VCaP (cell line): ENCODE measurements at regions not wholly inside any gene's neighbourhood (a gene's known extent, or its start where the extent isn't known, plus 50 kb on each side); places are given as distances from the start of the nearest gene placed in this dataset.

ENCODE experiments used
- H3K27ac ChIP-seq: fragments of 450-650 bp; 2 replicates; pipeline ENCODE4 v1.5.1; 2017
- CTCF ChIP-seq: fragments of 450-650 bp; conservative IDR thresholded peaks from 2 replicates; pipeline ENCODE4 v1.5.1; 2017; ENCODE audit warnings: mild to moderate bottlenecking, moderate library complexity

DNA sequence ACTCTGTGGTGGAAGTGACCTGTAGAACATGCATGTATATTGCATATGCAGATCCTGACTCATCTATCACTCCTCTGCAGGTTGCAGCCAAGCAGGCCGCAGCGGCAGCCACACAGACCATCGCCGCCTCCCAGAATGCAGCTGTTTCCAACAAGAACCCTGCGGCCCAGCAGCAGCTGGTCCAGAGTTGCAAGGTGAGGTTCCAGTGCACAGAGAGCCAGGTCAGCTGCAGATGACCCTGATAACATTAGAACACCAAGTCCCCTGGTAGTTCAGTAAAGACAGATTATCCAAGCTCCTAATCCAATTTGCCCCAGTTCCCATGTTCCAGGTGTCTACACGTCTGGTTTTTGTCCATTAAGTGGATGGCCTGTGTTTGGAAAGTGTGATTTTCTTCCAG lies 325.1 kb upstream of the TPM1 start:
- H3K27ac ChIP-seq = no peak overlapping the region
- TF ChIP-seq CTCF = no peak

GRCh38 chr15:62719316-62719715 lies 323.2 kb upstream of the TPM1 start:
- H3K27ac ChIP-seq = no peak overlapping the region
- TF ChIP-seq CTCF = no peak

- no peak overlapping the region for H3K27ac ChIP-seq
- no peak for TF ChIP-seq CTCF
These were observed 320.3 kb upstream of the TPM1 start for GRCh38 chr15:62722237-62722636.

GRCh38 chr15:62726461-62726860 lies 316.1 kb upstream of the TPM1 start:
- H3K27ac ChIP-seq = no peak overlapping the region
- no peak for TF ChIP-seq CTCF

DNA sequence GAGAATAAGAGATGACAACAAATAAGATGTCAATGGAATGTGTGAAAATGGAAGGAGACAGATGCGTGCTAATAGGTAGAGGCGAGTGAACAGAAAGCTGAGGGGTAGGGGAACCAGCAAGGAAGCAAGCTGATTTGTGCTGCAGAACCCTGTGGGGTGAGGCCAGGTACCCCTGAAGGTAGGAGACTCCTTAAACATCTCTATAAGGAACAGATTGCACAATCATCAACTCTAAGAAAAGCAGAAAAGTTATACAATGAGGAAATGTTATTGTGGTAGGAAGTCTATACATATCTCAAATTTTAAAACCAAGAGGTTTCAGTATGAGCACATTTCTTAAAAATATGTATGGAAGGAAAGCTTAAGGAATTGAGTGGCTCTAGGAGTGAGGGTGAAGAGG lies 315.0 kb upstream of the TPM1 start:
- no peak overlapping the region for H3K27ac ChIP-seq
- TF ChIP-seq CTCF = no peak

- H3K27ac ChIP-seq = no peak overlapping the region
These were observed 311.7 kb upstream of the TPM1 start for GRCh38 chr15:62730825-62731224.

DNA sequence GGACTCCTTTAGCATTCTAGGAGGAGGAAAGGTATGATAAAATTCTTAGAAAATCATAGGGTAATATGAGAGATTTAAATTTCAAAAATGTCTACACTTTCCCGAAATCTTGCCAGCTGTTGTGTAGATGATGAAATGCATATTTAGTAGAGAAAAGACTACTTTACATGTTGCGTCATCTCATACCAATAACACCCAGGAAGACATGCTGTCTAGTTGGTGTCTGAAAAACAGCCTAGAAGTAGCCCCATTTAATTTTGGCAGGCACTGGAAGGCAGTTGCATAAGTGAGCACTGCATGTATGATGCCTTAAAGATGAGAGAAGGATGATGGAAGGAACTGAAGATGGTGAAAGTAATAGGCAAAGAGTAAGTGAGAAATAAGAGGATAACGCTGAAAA lies 310.5 kb upstream of the TPM1 start:
- H3K27ac ChIP-seq = no peak overlapping the region
- no peak for TF ChIP-seq CTCF

More at GRCh38 chr15:62730825-62731224, 311.7 kb upstream of the TPM1 start:
- no peak for TF ChIP-seq CTCF

DNA sequence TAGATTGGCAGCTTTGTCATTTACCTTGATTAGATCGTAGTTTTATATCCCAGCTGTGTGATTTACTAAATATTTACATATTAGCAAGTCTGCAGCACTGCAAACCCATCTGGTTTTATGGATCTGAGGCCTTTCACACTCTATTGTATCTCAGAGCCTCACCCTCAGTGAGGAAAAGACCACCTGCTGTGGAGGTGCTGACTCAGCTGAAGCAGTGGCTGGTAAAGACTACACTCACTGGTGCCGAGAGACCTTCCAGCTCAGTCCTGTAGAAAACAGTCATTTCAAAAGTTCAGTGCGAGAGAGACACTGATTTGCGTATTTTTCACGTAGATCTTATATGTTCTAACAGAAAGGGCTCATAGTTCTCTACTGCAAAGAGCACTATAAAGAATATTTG lies 307.8 kb upstream of the TPM1 start:
- no peak for TF ChIP-seq CTCF
- no peak overlapping the region for H3K27ac ChIP-seq
